Karpas-422 (cell line): ENCODE measurements at regions not wholly inside any gene's neighbourhood (a gene's known extent, or its start where the extent isn't known, plus 50 kb on each side); places are given as distances from the start of the nearest gene placed in this dataset.

Experiments
- DNase-seq: peaks from one replicate; pipeline ENCODE4 v3.0.0-alpha.2; 2015
- H2AFZ ChIP-seq: fragments of 200-600 bp; sonication (generic); 2 replicates; pipeline ENCODE4 v1.6.1; 2014; ENCODE audit warnings: antibody characterized with exemption, low read length, mixed read lengths
- H3K27ac ChIP-seq: fragments of 200-600 bp; sonication (generic); 2 replicates; pipeline ENCODE4 v1.5.1; 2014; ENCODE audit warnings: mild to moderate bottlenecking, low read length, moderate library complexity
- H3K27me3 ChIP-seq: fragments of 200-600 bp; sonication (generic); 2 replicates; pipeline ENCODE4 v1.6.1; 2014; ENCODE audit warnings: low read length, mixed read lengths
- H3K36me3 ChIP-seq: fragments of 200-600 bp; sonication (generic); 2 replicates; pipeline ENCODE4 v1.6.1; 2014; ENCODE audit warnings: low read length, mixed read lengths; ENCODE audit not compliant: insufficient read depth
- H3K4me1 ChIP-seq: fragments of 200-600 bp; sonication (generic); 2 replicates; pipeline ENCODE4 v1.6.1; 2014; ENCODE audit warnings: mild to moderate bottlenecking, low read length, mixed read lengths
- H3K4me2 ChIP-seq: fragments of 200-600 bp; sonication (generic); 2 replicates; pipeline ENCODE4 v1.6.1; 2014; ENCODE audit warnings: low read length, low read depth, mild to moderate bottlenecking; ENCODE audit not compliant: poor library complexity, severe bottlenecking
- H3K4me3 ChIP-seq: fragments of 200-600 bp; sonication (generic); 2 replicates; pipeline ENCODE4 v1.5.1; 2014; ENCODE audit warnings: mild to moderate bottlenecking, antibody characterized with exemption, low read length, mixed read lengths
- H3K79me2 ChIP-seq: fragments of 200-600 bp; sonication (generic); 2 replicates; pipeline ENCODE4 v1.6.1; 2014; ENCODE audit warnings: mild to moderate bottlenecking, low read length, mixed read lengths
- H3K9ac ChIP-seq: fragments of 200-600 bp; sonication (generic); 2 replicates; pipeline ENCODE4 v1.6.0; 2014; ENCODE audit warnings: low read length
- H3K9me2 ChIP-seq: fragments of 200-600 bp; sonication (generic), shearing (Covaris generic); replicated peaks from 2 replicates; pipeline ENCODE4 v1.6.0; 2014; ENCODE audit warnings: mild to moderate bottlenecking, low read length, moderate library complexity; ENCODE audit not compliant: insufficient read depth
- H3K9me3 ChIP-seq: fragments of 300-700, 200-600 bp; sonication (generic); 2 replicates; pipeline ENCODE4 v1.6.1; 2014; ENCODE audit warnings: low read length, mixed read lengths
- H4K20me1 ChIP-seq: fragments of 200-600 bp; sonication (generic); 2 replicates; pipeline ENCODE4 v1.6.1; 2014; ENCODE audit warnings: mild to moderate bottlenecking, antibody characterized with exemption, low read length, low read depth; ENCODE audit not compliant: insufficient read depth

DNA sequence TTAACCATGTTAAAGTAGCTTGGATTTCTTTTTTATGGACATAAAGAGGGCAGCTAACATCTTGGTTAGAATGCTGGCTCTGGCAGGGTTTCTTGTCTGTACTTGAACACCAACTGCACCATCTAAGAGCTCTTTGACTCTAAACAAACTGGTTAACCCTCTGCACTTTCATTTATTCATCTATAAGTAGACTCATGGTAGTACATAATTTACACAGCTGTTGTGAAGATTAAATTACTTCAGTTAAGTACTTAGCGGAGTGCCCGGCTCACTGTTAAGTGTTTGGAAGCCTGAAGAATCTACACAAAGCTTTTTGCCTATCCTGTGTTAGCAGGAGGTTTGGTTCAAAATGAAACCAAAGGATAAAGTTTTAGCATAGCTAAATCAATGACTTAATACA is 846.2 kb upstream of the API5 start:
- Histone ChIP-seq H3K4me2 (no peak overlapping the region), H3K27me3 (no peaks in the 10 kb centered on the region), H3K4me3 (no peak overlapping the region), H3K9me3 (no peaks in the 10 kb centered on the region; the same call in 1 of the 2 replicates), H3K9ac (no peak overlapping the region), H3K36me3 (no peaks in the 10 kb centered on the region), H3K4me1 (no peaks in the 10 kb centered on the region), H3K9me2 (no peaks in the 10 kb centered on the region), H4K20me1 (no peaks in the 10 kb centered on the region), H3K79me2 (no peaks in the 10 kb centered on the region), H2AFZ (no peak overlapping the region), H3K27ac (no peak overlapping the region)
- DNase-seq = no peak

DNA sequence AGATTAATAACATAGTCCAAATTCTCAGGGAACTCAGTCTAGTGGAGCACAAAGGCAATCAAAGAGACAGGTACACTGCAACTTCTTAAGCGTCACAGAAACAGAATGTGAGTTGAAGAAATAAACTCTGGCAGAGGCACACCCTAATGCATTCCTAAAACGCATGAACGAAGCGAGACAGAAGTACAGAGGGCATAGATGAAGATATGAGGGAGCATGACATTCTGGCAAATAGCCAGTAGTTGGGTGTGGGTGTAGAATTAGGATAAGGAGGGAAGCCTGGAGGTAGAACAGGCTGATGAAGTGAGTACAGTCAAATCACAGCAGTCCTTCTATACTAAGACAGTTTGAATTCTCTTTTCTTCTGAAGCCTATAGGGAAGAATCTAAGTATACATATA is 838.7 kb upstream of the API5 start:
- Histone ChIP-seq H3K9me2 (no peaks in the 10 kb centered on the region), H3K27me3 (no peaks in the 10 kb centered on the region), H3K9ac (no peak overlapping the region), H3K4me1 (no peaks in the 10 kb centered on the region), H3K27ac (no peak overlapping the region), H2AFZ (no peak overlapping the region), H3K9me3 (peaks cover 7% of the 10 kb centered on the region; the same call in 1 of the 2 replicates), H3K36me3 (no peaks in the 10 kb centered on the region), H4K20me1 (no peaks in the 10 kb centered on the region), H3K79me2 (no peaks in the 10 kb centered on the region), H3K4me3 (no peak overlapping the region), H3K4me2 (no peak overlapping the region)
- no peak for DNase-seq

DNA sequence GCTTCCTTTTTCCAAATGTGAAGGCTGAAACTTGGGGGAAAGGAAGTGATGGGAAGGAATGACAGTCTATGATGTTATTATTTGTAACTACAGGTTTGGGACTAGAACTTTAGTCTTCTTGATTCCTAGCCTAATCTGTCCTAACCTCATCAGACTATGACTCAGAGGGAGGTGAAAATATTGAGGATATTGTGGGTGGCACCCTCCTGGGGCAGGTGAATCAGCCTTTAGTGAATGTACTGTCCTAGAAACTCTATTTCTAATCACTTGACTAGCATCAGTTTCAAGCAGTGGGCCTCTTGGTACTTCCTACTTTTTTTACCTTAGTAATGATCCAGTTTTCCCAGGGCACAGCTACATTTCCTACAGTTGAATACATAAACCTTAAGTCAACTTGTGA is 829.0 kb upstream of the API5 start:
- Histone ChIP-seq H3K9me2 (no peaks in the 10 kb centered on the region), H3K9me3 (peaks cover 13% of the 10 kb centered on the region), H3K4me2 (no peak overlapping the region), H3K9ac (no peak overlapping the region), H3K27ac (no peak overlapping the region), H3K4me1 (no peaks in the 10 kb centered on the region), H4K20me1 (no peaks in the 10 kb centered on the region), H2AFZ (no peak overlapping the region), H3K79me2 (no peaks in the 10 kb centered on the region), H3K36me3 (no peaks in the 10 kb centered on the region), H3K4me3 (no peak overlapping the region), H3K27me3 (no peaks in the 10 kb centered on the region)
- no peak for DNase-seq

DNA sequence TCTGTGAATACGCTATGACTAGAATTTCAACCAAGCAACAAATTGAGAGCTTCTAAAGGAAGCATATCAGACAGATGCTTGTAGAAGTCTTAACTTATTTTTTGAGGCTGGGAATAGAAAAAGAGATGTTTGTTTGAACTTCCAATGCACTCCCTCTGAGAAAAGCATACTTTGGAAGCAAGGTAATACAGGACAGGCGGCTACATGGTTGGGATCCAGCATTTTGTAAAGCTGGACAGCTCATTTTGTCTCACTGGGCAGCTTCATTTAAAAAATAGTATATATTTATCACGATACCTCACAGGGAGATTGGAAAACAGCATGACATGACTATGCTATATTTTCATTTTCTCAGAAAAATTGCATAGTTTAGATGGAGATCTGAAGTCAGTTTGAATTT is 821.3 kb upstream of the API5 start:
- H3K4me1 ChIP-seq = no peaks in the 10 kb centered on the region
- H4K20me1 ChIP-seq = no peaks in the 10 kb centered on the region
- H3K79me2 ChIP-seq = no peaks in the 10 kb centered on the region
- H3K27me3 ChIP-seq = no peaks in the 10 kb centered on the region
- H3K9me3 ChIP-seq = peaks cover 8% of the 10 kb centered on the region; the same call in 1 of the 2 replicates
- H3K36me3 ChIP-seq = no peaks in the 10 kb centered on the region
- no peak overlapping the region for H3K4me3 ChIP-seq
- H3K27ac ChIP-seq = no peak overlapping the region
- no peak for DNase-seq
- no peak overlapping the region for H2AFZ ChIP-seq
- no peak overlapping the region for H3K4me2 ChIP-seq
- H3K9ac ChIP-seq = no peak overlapping the region
- H3K9me2 ChIP-seq = no peaks in the 10 kb centered on the region

DNA sequence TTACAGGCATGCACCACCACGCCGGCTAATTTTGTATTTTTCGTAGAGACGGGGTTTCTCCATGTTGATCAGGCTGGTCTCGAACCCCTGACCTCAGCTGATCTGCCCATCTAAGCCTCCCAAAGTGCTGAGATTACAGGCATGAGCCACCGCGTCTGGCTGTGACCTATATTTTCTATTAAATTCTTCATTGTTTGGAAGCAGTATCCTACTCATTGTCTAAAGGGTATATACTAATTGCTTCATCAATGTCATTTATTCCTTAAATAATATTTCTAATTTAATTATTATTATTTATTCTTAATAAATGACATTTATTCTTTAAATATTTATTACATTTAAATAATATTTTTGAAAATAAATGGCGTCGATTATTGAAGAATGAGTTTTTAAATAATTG is 817.3 kb upstream of the API5 start:
- no peaks in the 10 kb centered on the region for H3K27me3 ChIP-seq
- H3K4me1 ChIP-seq = no peaks in the 10 kb centered on the region
- peaks cover 10% of the 10 kb centered on the region; the same call in 1 of the 2 replicates for H3K9me3 ChIP-seq
- DNase-seq = no peak
- H3K9ac ChIP-seq = no peak overlapping the region
- no peak overlapping the region for H3K27ac ChIP-seq
- no peaks in the 10 kb centered on the region for H3K79me2 ChIP-seq
- no peaks in the 10 kb centered on the region for H3K36me3 ChIP-seq
- H3K9me2 ChIP-seq = no peaks in the 10 kb centered on the region
- H4K20me1 ChIP-seq = no peaks in the 10 kb centered on the region
- no peak overlapping the region for H2AFZ ChIP-seq
- no peak overlapping the region for H3K4me2 ChIP-seq
- H3K4me3 ChIP-seq = no peak overlapping the region

DNA sequence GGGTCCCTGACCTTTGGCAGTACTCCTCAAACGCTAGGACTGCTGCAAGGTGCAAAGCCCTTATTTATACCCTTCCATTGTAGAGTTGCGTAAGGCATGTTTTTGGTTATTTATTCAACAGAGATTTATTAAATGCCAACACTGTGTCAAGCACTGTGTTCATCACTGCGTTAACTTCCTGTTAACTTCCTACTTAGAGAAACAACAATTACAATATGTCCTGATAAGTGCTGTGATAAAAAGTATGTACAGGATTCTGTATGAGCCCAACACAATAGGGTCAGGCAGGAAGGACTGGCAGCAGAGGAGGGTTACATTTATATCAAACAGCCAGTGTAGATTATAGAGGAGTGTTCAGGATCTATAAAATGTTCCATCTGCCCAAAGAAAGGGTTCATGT is 812.8 kb upstream of the API5 start:
- Histone ChIP-seq H3K27ac (no peak overlapping the region), H3K4me3 (no peak overlapping the region), H3K27me3 (no peaks in the 10 kb centered on the region), H3K9me2 (no peaks in the 10 kb centered on the region), H3K4me1 (no peaks in the 10 kb centered on the region), H3K4me2 (no peak overlapping the region), H3K79me2 (no peaks in the 10 kb centered on the region), H3K9me3 (peaks cover 10% of the 10 kb centered on the region; the same call in 1 of the 2 replicates), H2AFZ (no peak overlapping the region), H4K20me1 (no peaks in the 10 kb centered on the region), H3K36me3 (no peaks in the 10 kb centered on the region), H3K9ac (no peak overlapping the region)
- no peak for DNase-seq

DNA sequence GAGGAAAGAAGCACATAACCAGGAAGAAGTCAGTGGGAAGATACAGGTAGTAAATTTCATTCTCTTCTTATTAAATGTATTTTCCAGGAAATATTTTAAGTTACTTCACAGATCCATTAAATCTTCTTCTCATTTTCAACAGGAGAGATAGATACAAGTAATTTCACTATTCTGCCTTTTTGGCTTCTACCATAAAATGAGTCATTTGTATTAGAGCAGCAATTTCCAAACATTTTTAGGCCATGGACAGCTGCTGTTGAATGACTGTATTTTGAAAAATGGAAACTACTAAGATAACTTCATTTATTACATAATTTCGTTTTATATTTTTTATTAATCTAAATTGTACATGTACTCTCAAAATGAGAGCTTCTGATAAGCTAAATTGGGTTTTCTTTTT is 809.6 kb upstream of the API5 start:
- Histone ChIP-seq H3K9ac (no peak overlapping the region), H3K36me3 (no peaks in the 10 kb centered on the region), H3K79me2 (no peaks in the 10 kb centered on the region), H3K4me2 (no peak overlapping the region), H3K27ac (no peak overlapping the region), H2AFZ (no peak overlapping the region), H3K9me2 (no peaks in the 10 kb centered on the region), H3K9me3 (peaks cover 9% of the 10 kb centered on the region; the same call in 1 of the 2 replicates), H3K4me1 (no peaks in the 10 kb centered on the region), H3K27me3 (no peaks in the 10 kb centered on the region), H3K4me3 (no peak overlapping the region), H4K20me1 (no peaks in the 10 kb centered on the region)
- DNase-seq = no peak

DNA sequence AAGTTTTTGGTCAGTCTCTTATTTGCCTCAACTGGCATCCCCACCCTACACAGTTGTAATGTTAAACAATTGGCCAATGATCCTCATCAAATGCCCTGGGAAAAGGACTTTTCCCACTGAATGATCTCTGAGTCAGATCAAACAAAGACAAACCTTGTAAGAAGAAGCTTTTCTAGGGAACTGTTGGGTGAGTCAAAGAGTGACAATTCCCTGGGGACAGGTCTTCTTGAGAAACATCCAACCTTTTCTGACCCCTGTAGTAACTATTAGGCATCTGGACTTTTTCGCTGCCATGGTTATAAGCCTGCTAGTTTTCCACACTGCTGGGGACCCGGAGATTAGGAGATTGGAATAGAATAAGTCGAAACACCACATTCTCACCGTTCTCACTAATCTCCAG is 789.8 kb upstream of the API5 start:
- Histone ChIP-seq H3K9me2 (no peaks in the 10 kb centered on the region), H3K27me3 (no peaks in the 10 kb centered on the region), H3K9ac (no peak overlapping the region), H4K20me1 (no peaks in the 10 kb centered on the region), H3K4me2 (no peak overlapping the region), H3K36me3 (no peaks in the 10 kb centered on the region), H2AFZ (no peak overlapping the region), H3K79me2 (no peaks in the 10 kb centered on the region), H3K4me1 (no peaks in the 10 kb centered on the region), H3K27ac (no peak overlapping the region), H3K9me3 (no peaks in the 10 kb centered on the region), H3K4me3 (no peak overlapping the region)
- DNase-seq = no peak
